Activated CD8-positive, alpha-beta T cell treated with anti-CD3 and anti-CD28 coated beads for 36 hours (primary cell): ENCODE measurements at regions not wholly inside any gene's neighbourhood (a gene's known extent, or its start where the extent isn't known, plus 50 kb on each side); places are given as distances from the start of the nearest gene placed in this dataset.
"Not testable (repeated sequence)": the region's sequence is repeated elsewhere in the genome, so short reads cannot be mapped to it uniquely, and the experiment has no call there.

Source experiments
- ATAC-seq: fragments of 200-7000 bp; cut with Tn5 transposase; one replicate; pipeline ENCODE4 v1.10.0; 2021; ENCODE audit warnings: mild to moderate bottlenecking, moderate library complexity
- CTCF ChIA-PET: fragments of 350-600 bp; sonication (Branson Sonifier 250); formaldehyde crosslinking; loops from one replicate; lab custom pipeline; 2021; ENCODE audit warnings: antibody characterized with exemption; lab: Charles Lee
- POLR2A ChIA-PET: fragments of 350-600 bp; sonication (Branson Sonifier 250); formaldehyde crosslinking; loops from one replicate; lab custom pipeline; 2021; ENCODE audit warnings: antibody characterized with exemption; lab: Charles Lee
- DNase-seq: peaks from one replicate; pipeline ENCODE4 v3.0.0-alpha.2; 2020
- H3K27ac Mint-ChIP-seq: one replicate; pipeline ENCODE4 v1.8.0; 2021; ENCODE audit warnings: mild to moderate bottlenecking, mixed read lengths
- H3K27me3 Mint-ChIP-seq: one replicate; pipeline ENCODE4 v1.8.0; 2021; ENCODE audit warnings: mixed read lengths
- H3K36me3 Mint-ChIP-seq: one replicate; pipeline ENCODE4 v1.8.0; 2021; ENCODE audit warnings: low read depth, mixed read lengths
- H3K4me1 Mint-ChIP-seq: one replicate; pipeline ENCODE4 v1.8.0; 2021; ENCODE audit warnings: low read depth, mixed read lengths
- H3K4me3 Mint-ChIP-seq: one replicate; pipeline ENCODE4 v1.8.0; 2021; ENCODE audit warnings: mild to moderate bottlenecking, moderate library complexity, mixed read lengths
- H3K9me3 Mint-ChIP-seq: one replicate; pipeline ENCODE4 v1.8.0; 2021; ENCODE audit warnings: mixed read lengths
- intact Hi-C: fragments of 100-400 bp; cut with micrococcal nuclease; formaldehyde crosslinking; loops from one replicate; pipeline ENCODE4 v1.10.0; 2022
- TF ChIP-seq, protein P1 (sequence below): fragments of 200-600 bp; IDR thresholded peaks from one replicate; pipeline ENCODE4 v1.8.0; 2022; ENCODE audit warnings: antibody characterized with exemption, mild to moderate bottlenecking

DNA sequence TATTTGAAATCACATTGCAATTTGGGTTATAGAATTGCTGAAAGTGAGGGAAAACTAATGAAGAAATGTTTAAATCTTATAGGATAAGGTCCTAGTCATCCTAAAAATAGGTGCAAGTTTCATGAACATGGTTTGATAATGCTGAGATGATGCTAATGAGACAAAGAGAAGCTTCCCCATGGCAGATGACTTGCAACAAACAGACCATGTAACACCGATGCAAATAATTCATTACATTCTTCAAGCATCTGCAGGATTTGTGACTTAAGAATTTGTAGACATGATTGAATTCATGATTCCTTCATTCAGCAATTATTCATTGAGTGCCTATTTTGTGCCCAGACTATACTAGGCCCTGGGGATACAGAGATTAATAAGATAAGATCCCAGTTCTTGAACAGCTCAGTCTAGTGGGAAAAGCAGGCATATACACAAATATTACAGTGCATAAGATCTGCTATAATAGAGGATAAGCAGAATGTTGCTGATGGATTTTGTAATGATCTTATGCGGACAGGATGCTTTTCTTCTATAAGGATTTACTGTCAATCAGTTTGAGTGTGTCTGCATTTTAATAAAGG is 367.9 kb upstream of the GBE1 start:
- no peak for ATAC-seq
- intact Hi-C loops = no loop called here
- Mint-ChIP-seq H3K27ac (no peak overlapping the region), H3K36me3 (no peaks in the 10 kb centered on the region), H3K4me1 (no peaks in the 10 kb centered on the region), H3K4me3 (no peak overlapping the region), H3K9me3 (no peaks in the 10 kb centered on the region), H3K27me3 (peaks cover 2% of the 10 kb centered on the region)
- no peak for DNase-seq
- TF ChIP-seq, protein P1, sequence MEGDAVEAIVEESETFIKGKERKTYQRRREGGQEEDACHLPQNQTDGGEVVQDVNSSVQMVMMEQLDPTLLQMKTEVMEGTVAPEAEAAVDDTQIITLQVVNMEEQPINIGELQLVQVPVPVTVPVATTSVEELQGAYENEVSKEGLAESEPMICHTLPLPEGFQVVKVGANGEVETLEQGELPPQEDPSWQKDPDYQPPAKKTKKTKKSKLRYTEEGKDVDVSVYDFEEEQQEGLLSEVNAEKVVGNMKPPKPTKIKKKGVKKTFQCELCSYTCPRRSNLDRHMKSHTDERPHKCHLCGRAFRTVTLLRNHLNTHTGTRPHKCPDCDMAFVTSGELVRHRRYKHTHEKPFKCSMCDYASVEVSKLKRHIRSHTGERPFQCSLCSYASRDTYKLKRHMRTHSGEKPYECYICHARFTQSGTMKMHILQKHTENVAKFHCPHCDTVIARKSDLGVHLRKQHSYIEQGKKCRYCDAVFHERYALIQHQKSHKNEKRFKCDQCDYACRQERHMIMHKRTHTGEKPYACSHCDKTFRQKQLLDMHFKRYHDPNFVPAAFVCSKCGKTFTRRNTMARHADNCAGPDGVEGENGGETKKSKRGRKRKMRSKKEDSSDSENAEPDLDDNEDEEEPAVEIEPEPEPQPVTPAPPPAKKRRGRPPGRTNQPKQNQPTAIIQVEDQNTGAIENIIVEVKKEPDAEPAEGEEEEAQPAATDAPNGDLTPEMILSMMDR = no peak
- POLR2A ChIA-PET = no interaction called here
- CTCF ChIA-PET = interaction anchor here (1.6 kb wide), 1 partner anchor 218 kb away, joined by 3 read pairs; no protein-coding TSS in a partner anchor

DNA sequence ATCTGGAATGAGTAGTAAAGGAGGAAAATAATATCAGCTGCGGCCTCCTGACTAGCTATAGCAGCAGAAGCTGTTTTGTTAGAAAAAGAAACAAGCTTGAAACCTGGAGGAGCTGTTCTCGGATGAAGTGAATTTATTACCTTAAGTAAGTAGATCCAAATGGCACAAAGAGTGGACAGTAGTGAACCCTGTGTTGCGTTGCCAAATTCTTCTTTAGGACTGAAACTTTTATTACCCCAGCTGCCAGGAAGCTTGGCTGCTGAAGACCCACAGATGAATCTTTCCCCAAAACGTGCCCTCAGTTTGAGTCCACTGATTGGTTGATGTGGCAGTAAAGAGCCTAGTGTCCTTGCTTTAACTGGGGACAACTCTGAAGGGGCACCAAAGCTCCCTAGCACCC is 366.8 kb upstream of the GBE1 start:
- H3K4me1 Mint-ChIP-seq = no peaks in the 10 kb centered on the region

DNA sequence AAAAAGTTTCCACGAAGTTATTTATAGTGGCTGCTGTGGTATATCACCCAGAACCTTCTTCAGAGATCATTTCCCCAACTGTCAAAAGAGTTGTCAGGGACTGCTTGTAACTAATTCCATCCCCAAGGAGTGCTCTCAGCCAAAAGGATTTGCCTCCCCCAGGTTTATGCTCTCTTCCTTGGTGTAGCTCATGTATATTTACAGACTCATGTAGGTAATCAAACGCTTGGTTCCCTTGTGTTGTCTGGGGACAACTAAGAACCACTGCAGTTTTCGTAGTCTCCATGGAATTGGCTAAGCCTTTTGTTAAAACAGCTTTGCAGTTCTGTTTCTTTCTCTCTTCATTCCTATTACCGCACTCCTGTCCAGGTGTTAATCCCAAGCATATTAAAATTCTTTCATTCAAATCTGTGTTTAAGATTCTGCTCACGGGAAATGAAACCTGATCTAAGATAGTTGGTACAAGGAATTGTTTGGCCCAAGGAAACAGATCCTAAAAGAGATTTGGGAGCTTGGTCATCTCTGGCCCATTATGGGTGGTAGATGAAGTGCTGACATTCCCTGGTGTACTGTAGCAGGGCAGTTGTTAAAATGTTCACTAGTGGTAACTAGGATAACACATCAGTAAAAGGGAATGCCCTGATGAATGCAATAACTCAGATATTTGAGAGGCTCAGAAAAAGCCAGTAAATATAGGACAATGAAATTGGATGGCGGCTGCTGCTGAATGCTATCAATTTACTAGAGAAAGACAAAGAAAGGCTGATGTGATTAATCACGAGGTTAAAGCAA is 361.3 kb upstream of the GBE1 start:
- ATAC-seq (no peak), DNase-seq (no peak)
- TF ChIP-seq, protein P1 = no peak
- CTCF ChIA-PET = interaction anchor here (2.1 kb wide), 1 partner anchor 10 kb away, joined by 7 read pairs; no protein-coding TSS in a partner anchor
- peaks cover 1% of the 10 kb centered on the region for H3K9me3 Mint-ChIP-seq
- no peak overlapping the region for H3K4me3 Mint-ChIP-seq
- no peaks in the 10 kb centered on the region for H3K27me3 Mint-ChIP-seq
- POLR2A ChIA-PET = no interaction called here
- H3K36me3 Mint-ChIP-seq = no peaks in the 10 kb centered on the region
- H3K4me1 Mint-ChIP-seq = no peaks in the 10 kb centered on the region
- intact Hi-C loops = no loop called here
- no peak overlapping the region for H3K27ac Mint-ChIP-seq

More for the DNA sequence above, 366.8 kb upstream of the GBE1 start:
- ATAC-seq = no peak
- Mint-ChIP-seq H3K27ac (no peak overlapping the region), H3K27me3 (peaks cover 2% of the 10 kb centered on the region), H3K4me3 (no peak overlapping the region), H3K36me3 (no peaks in the 10 kb centered on the region), H3K9me3 (no peaks in the 10 kb centered on the region)
- intact Hi-C loops = no loop called here
- DNase-seq = no peak
- ChIA-PET CTCF (no interaction called here), POLR2A (no interaction called here)
- TF ChIP-seq, protein P1 = no peak

DNA sequence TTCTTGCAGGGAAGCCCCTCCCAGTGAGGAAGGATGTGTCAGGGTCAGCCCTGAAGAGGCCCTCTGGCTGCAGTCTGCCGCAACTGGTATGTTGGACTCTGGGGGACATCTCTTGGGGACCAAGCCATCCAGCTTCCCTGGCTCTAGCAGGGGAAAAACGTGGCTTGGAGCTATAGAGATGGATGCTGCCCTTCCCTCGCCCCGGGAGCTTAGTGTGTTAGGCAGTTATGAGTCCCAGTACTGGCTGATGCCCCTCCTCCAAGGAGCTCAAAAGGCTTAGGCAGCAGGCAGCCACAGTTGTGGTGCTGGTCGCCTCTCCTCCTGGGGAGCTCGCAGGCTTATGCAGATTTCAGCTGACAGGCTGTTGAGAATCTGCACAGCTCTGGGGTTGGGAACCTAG is 353.1 kb upstream of the GBE1 start:
- Mint-ChIP-seq H3K4me1 (no peaks in the 10 kb centered on the region), H3K4me3 (no peak overlapping the region), H3K27ac (no peak overlapping the region), H3K9me3 (peaks cover 7% of the 10 kb centered on the region), H3K36me3 (no peaks in the 10 kb centered on the region), H3K27me3 (no peaks in the 10 kb centered on the region)
- POLR2A ChIA-PET = no interaction called here
- no peak for DNase-seq
- ATAC-seq = no peak
- CTCF ChIA-PET = no interaction called here
- TF ChIP-seq, protein P1 = no peak
- intact Hi-C loops = no loop called here

DNA sequence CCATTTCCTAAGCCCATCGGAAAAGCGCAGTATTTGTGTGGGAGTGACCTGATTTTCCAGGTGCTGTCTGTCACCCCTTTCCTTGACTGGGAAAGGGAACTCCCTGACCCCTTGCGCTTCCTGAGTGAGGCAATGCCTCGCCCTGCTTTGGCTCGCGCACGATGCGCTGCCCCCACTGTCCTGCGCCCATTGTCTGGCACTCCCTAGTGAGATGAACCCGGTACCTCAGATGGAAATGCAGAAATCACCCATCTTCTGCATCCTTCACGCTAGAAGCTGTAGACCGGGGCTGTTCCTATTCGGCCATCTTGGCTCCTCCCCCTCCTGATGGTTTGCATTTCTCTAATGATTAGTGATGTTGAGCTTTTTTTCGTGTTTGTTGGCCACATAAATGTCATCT is 349.3 kb upstream of the GBE1 start:
- H3K4me3 Mint-ChIP-seq, CTCF ChIA-PET, intact Hi-C loops, H3K9me3 Mint-ChIP-seq, H3K27me3 Mint-ChIP-seq, H3K4me1 Mint-ChIP-seq, POLR2A ChIA-PET, H3K27ac Mint-ChIP-seq, DNase-seq, ATAC-seq, H3K36me3 Mint-ChIP-seq: not testable (repeated sequence)
